ENCODE measurements at regions not wholly inside any gene's neighbourhood (a gene's known extent, or its start where the extent isn't known, plus 50 kb on each side); places are given as distances from the start of the nearest gene placed in this dataset.

DNA sequence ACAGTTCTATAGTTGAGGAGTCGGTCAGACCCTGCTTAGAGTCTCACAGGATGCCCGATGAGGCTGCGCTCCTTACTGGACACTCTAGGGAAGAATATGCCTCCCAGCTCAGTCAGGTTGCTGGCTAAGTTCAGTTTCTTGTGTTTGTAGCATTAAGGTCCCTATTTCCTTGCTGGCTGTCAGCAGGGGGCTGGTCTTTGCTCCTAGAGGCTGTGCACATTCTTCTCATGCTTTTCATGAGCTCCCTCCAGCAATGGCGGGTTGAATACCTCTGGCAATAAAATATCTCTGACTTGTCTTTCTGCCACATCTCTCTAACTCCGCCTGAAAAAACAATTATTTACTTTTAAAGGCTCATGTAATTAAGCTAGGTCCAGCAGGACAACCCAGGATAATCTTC is 79.4 kb upstream of the DNAJC10 start:
- TF ChIP-seq ZFHX2 (tag by site-specific recombination; conservative IDR thresholded peaks at IDR 0.05), result no peak
- TF ChIP-seq, protein P1, sequence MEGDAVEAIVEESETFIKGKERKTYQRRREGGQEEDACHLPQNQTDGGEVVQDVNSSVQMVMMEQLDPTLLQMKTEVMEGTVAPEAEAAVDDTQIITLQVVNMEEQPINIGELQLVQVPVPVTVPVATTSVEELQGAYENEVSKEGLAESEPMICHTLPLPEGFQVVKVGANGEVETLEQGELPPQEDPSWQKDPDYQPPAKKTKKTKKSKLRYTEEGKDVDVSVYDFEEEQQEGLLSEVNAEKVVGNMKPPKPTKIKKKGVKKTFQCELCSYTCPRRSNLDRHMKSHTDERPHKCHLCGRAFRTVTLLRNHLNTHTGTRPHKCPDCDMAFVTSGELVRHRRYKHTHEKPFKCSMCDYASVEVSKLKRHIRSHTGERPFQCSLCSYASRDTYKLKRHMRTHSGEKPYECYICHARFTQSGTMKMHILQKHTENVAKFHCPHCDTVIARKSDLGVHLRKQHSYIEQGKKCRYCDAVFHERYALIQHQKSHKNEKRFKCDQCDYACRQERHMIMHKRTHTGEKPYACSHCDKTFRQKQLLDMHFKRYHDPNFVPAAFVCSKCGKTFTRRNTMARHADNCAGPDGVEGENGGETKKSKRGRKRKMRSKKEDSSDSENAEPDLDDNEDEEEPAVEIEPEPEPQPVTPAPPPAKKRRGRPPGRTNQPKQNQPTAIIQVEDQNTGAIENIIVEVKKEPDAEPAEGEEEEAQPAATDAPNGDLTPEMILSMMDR (tag by site-specific recombination; IDR thresholded peaks at IDR 0.05), result no peak
- TF ChIP-seq ZNF664 (tag by site-specific recombination; IDR thresholded peaks at IDR 0.05), result no peak
- no peak for TF ChIP-seq YY1 (tag by site-specific recombination; IDR thresholded peaks at IDR 0.05)
- TF ChIP-seq, protein P2, sequence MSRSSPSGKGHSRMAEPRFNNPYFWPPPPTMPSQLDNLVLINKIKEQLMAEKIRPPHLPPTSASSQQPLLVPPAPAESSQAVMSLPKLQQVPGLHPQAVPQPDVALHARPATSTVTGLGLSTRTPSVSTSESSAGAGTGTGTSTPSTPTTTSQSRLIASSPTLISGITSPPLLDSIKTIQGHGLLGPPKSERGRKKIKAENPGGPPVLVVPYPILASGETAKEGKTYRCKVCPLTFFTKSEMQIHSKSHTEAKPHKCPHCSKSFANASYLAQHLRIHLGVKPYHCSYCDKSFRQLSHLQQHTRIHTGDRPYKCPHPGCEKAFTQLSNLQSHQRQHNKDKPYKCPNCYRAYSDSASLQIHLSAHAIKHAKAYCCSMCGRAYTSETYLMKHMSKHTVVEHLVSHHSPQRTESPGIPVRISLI (tag by site-specific recombination; IDR thresholded peaks at IDR 0.05), result no peak
- no peak for TF ChIP-seq ZBTB21 (tag by site-specific recombination; IDR thresholded peaks at IDR 0.05)
- TF ChIP-seq ZFP37 (tag by site-specific recombination; IDR thresholded peaks at IDR 0.05), result no peak
- TF ChIP-seq, protein P3, sequence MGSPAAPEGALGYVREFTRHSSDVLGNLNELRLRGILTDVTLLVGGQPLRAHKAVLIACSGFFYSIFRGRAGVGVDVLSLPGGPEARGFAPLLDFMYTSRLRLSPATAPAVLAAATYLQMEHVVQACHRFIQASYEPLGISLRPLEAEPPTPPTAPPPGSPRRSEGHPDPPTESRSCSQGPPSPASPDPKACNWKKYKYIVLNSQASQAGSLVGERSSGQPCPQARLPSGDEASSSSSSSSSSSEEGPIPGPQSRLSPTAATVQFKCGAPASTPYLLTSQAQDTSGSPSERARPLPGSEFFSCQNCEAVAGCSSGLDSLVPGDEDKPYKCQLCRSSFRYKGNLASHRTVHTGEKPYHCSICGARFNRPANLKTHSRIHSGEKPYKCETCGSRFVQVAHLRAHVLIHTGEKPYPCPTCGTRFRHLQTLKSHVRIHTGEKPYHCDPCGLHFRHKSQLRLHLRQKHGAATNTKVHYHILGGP (tag by site-specific recombination; IDR thresholded peaks at IDR 0.05), result no peak
- TF ChIP-seq ZNF133 (tag by site-specific recombination; IDR thresholded peaks at IDR 0.05), result no peak
- TF ChIP-seq ZNF155 (tag by site-specific recombination; IDR thresholded peaks at IDR 0.05), result no peak
- TF ChIP-seq ZSCAN30 (tag by site-specific recombination; IDR thresholded peaks at IDR 0.05), result no peak
- TF ChIP-seq, protein P4, sequence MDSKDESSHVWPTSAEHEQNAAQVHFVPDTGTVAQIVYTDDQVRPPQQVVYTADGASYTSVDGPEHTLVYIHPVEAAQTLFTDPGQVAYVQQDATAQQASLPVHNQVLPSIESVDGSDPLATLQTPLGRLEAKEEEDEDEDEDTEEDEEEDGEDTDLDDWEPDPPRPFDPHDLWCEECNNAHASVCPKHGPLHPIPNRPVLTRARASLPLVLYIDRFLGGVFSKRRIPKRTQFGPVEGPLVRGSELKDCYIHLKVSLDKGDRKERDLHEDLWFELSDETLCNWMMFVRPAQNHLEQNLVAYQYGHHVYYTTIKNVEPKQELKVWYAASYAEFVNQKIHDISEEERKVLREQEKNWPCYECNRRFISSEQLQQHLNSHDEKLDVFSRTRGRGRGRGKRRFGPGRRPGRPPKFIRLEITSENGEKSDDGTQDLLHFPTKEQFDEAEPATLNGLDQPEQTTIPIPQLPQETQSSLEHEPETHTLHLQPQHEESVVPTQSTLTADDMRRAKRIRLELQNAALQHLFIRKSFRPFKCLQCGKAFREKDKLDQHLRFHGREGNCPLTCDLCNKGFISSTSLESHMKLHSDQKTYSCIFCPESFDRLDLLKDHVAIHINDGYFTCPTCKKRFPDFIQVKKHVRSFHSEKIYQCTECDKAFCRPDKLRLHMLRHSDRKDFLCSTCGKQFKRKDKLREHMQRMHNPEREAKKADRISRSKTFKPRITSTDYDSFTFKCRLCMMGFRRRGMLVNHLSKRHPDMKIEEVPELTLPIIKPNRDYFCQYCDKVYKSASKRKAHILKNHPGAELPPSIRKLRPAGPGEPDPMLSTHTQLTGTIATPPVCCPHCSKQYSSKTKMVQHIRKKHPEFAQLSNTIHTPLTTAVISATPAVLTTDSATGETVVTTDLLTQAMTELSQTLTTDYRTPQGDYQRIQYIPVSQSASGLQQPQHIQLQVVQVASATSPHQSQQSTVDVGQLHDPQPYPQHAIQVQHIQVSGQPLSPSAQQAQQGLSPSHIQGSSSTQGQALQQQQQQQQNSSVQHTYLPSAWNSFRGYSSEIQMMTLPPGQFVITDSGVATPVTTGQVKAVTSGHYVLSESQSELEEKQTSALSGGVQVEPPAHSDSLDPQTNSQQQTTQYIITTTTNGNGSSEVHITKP (tag by site-specific recombination; IDR thresholded peaks at IDR 0.05), result no peak
- TF ChIP-seq, protein P5, sequence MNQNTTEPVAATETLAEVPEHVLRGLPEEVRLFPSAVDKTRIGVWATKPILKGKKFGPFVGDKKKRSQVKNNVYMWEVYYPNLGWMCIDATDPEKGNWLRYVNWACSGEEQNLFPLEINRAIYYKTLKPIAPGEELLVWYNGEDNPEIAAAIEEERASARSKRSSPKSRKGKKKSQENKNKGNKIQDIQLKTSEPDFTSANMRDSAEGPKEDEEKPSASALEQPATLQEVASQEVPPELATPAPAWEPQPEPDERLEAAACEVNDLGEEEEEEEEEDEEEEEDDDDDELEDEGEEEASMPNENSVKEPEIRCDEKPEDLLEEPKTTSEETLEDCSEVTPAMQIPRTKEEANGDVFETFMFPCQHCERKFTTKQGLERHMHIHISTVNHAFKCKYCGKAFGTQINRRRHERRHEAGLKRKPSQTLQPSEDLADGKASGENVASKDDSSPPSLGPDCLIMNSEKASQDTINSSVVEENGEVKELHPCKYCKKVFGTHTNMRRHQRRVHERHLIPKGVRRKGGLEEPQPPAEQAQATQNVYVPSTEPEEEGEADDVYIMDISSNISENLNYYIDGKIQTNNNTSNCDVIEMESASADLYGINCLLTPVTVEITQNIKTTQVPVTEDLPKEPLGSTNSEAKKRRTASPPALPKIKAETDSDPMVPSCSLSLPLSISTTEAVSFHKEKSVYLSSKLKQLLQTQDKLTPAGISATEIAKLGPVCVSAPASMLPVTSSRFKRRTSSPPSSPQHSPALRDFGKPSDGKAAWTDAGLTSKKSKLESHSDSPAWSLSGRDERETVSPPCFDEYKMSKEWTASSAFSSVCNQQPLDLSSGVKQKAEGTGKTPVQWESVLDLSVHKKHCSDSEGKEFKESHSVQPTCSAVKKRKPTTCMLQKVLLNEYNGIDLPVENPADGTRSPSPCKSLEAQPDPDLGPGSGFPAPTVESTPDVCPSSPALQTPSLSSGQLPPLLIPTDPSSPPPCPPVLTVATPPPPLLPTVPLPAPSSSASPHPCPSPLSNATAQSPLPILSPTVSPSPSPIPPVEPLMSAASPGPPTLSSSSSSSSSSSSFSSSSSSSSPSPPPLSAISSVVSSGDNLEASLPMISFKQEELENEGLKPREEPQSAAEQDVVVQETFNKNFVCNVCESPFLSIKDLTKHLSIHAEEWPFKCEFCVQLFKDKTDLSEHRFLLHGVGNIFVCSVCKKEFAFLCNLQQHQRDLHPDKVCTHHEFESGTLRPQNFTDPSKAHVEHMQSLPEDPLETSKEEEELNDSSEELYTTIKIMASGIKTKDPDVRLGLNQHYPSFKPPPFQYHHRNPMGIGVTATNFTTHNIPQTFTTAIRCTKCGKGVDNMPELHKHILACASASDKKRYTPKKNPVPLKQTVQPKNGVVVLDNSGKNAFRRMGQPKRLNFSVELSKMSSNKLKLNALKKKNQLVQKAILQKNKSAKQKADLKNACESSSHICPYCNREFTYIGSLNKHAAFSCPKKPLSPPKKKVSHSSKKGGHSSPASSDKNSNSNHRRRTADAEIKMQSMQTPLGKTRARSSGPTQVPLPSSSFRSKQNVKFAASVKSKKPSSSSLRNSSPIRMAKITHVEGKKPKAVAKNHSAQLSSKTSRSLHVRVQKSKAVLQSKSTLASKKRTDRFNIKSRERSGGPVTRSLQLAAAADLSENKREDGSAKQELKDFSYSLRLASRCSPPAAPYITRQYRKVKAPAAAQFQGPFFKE (tag by site-specific recombination; IDR thresholded peaks at IDR 0.05; ENCODE audit: borderline replicate concordance), result no peak
- TF ChIP-seq, protein P6, sequence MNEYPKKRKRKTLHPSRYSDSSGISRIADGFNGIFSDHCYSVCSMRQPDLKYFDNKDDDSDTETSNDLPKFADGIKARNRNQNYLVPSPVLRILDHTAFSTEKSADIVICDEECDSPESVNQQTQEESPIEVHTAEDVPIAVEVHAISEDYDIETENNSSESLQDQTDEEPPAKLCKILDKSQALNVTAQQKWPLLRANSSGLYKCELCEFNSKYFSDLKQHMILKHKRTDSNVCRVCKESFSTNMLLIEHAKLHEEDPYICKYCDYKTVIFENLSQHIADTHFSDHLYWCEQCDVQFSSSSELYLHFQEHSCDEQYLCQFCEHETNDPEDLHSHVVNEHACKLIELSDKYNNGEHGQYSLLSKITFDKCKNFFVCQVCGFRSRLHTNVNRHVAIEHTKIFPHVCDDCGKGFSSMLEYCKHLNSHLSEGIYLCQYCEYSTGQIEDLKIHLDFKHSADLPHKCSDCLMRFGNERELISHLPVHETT (tag by site-specific recombination; IDR thresholded peaks at IDR 0.05), result no peak

All from HEK293 (cell line).